Activated CD4-positive, alpha-beta T cell treated with anti-CD3 and anti-CD28 coated beads, Interleukin-2, amount 50 U/mL, for 4 hours (primary cell): ENCODE measurements at regions not wholly inside any gene's neighbourhood (a gene's known extent, or its start where the extent isn't known, plus 50 kb on each side); places are given as distances from the start of the nearest gene placed in this dataset.
"Not testable (repeated sequence)": the region's sequence is repeated elsewhere in the genome, so short reads cannot be mapped to it uniquely, and the experiment has no call there.

Source experiments
- DNase-seq, 2 experiments: peaks; one replicate each; pipeline ENCODE4 v3.0.0-alpha.2; 2020

DNA sequence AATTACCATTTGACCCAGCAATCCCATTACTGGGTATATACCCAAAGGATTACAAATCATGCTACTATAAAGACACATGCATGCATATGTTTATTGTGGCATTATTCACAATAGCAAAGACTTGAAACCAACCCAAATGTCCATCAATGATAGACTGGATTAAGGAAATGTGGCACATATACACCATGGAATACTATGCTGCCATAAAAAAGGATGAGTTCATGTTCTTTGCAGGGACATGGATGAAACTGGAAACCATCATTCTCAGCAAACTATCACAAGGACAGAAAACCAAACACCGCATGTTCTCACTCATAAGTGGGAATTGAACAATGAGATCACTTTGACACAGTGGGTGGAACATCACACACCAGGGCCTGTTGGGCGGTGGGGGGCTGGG lies 83.9 kb upstream of the MAP3K1 start:
- not testable (repeated sequence) for DNase-seq

DNA sequence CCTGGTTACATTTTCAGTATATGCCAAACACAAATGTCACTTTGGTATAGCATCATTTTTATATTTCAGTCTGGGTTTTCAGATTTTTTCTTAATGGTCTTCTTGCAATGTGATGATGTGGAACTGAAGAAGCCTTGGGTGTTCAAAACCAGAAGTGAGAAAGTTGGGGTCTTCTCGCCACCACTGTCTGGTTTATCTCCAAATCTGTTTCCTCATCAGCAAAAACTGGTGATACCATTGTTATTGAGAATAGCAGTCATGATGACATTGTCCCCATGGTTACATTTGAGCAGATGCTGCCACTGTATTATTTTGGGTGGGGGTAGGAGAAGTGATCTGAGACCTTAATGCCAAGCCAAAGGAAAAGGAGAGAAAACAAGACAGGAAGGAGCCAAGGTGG lies 85.9 kb upstream of the MAP3K1 start:
- no peak for DNase-seq

- no peak for DNase-seq
These were observed 89.5 kb upstream of the MAP3K1 start for GRCh38 chr5:56725711-56726411.

DNA sequence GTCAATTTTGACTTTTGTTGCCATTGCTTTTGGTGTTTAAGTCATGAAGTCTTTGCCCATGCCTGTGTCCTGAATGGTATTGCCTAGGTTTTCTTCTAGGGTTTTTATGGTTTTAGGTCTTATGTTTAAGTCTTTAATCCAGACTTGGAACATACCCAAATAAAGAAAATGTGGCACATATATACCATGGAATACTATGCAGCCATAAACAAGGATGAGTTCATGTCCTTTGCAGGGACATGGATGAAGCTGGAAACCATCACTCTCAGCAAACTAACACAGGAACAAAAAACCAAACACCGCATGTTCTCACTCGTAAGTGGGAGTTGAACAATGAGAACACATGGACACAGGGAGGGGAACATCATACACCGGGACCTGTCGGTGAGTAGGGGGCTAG lies 90.5 kb upstream of the MAP3K1 start:
- DNase-seq: not testable (repeated sequence)

- DNase-seq: no peak
These were observed 93.0 kb upstream of the MAP3K1 start for GRCh38 chr5:56722317-56722716.

- DNase-seq: no peak
These were observed 97.9 kb upstream of the MAP3K1 start for GRCh38 chr5:56717253-56717987.

GRCh38 chr5:56715986-56716385 lies 99.4 kb upstream of the MAP3K1 start:
- no peak for DNase-seq

- no peak for DNase-seq
These were observed 102.3 kb upstream of the MAP3K1 start for GRCh38 chr5:56712895-56713591.

DNA sequence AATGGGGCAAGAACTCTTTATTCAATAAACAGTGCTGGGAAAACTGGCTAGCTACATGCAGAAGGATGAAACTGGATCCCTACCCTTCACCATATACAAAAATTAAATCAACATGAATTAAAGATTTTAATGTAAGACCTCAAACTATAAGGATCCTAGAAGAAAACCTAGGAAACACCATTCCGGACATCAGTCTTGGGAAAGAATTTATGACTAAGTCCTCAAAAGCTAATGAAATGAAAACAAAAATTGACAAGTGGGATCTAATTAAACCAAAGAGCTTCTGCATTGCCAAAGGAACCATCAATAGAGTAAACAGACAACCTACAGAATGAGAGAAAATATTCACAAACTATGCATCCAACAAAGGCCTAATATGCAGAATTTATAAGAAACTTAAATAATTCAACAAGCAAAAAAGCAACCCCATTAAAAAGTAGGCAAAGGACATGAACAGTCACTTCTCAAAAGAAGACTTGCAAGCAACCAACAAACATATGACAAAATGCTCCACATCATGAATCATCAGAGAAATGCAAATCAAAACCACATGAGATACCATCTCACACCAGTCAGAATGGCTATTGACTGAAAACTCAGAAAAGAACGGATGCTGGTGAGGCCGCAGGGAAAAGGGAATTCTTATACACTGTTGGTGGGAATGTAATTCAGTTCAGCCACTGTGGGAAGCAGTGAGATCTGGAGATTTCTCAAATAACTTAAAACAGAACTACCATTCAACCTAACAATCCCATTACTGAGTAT lies 104.3 kb upstream of the MAP3K1 start:
- DNase-seq: no peak

DNA sequence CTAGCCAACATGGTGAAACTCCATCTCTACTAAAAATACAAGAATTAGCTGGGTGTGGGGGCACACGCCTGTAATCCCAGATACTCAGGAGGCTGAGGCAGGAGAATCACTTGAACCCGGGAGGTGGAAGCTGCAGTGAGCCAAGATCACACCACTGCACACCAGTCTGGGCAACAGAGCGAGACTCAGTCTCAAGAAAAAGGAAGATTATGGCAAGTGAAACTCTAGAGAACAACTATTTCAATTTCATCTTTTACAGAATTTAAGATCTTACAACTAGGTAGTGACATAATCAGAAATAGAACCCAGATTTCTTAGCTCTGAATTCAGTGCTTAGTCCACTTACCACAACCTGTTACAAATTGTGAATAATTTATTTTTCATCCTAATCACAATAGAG lies 108.8 kb upstream of the MAP3K1 start:
- DNase-seq: no peak

DNA sequence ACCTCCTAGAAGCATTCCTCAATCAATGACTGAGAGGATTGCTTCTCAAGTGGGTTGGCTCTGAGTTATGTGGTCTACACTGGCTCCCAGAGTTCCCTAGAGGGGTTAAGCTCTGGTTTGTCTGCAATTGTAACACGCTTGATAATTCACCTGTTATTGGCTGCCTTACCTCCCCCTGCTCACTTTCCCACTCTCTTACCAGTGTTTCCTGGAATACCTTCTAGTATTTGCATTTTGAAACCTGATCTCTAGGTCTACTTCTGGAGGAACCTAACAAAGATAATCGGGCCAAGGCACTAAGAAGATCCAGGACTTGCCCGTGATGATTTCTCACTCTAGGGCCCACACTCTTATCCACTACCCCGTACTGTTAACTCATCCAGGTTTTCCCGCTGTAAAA lies 110.1 kb upstream of the MAP3K1 start:
- no peak for DNase-seq

DNA sequence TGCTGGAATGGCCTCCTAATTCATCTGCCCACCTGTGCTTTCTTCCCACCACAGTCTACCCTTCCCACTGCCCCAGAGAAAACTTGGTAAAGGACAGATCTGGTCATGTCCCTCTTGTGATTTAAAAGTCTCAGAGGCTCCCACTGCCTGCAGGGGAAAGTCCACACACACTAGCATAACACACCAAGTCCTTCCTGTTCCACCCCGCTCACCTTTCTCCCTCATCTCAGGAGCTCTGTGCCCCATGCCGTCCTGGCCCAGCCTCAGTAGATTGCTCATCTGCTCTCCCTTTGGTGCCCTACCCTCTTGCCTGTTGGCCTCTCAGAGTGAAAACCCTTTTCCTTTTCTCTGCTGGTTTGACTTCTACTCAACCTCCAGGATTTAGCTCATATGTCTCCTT lies 111.4 kb upstream of the MAP3K1 start:
- no peak for DNase-seq

DNA sequence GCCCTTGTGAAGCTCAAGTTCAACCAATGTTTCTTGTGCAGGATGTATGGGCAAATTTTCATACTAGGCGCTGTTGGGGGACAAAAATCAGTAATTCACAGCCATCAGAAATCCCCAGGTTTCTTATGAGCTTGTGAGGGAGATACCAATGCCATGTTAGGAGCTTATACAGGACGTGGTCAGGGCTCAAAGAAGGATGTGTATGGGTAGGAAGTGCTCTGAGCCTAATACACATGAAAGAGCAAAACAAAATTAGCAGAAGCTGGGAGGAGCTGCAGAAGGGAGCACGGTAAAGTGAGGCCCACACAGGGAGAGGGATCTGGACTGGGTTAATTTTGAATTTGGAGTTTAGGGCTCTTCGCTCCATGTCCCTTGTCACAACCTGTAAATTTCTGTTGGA lies 114.6 kb upstream of the MAP3K1 start:
- DNase-seq: no peak

- no peak for DNase-seq
These were observed 115.8 kb upstream of the MAP3K1 start for GRCh38 chr5:56699538-56699937.

DNA sequence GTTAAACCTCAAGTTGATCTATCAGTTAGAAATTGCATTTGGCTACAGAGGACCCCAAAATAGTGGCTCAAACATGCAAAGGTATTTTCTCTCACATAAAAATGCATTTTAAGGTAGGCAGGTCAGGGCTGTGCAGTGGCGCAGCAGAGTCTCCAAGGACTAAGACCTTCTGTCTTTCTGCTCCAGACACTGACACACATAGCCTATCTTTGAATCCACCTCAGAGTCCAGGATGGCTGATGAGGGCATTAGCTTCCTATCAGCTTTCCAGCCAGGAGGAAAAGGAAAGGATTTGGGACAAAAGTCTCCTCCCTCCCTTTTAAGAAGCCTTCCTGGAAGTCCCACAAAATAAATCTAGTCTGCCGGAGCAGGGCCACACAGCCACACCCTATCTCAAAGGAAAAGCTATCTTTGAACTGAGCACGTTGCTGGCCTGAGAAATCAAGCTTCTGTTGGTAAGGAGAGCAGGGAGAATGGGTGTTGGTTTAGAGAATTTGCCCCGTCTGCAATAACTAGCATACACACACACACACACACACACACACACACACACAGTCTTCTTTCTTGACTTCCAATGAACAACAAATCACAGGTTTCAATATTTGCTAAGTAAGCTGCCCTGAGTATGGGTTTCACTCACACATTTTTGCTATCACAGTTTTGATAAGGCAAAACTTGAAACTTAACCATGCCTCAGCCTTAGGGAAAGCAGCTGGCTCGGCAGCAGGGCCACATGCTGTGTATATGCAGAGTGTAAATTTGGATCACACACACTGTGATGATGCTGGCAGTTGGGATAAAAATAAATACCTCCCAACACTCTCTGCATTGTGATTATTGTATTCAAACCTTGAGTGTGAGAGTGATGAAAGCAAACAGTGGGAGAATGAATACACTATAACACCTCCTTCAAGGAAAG lies 116.6 kb upstream of the MAP3K1 start:
- DNase-seq: no peak

DNA sequence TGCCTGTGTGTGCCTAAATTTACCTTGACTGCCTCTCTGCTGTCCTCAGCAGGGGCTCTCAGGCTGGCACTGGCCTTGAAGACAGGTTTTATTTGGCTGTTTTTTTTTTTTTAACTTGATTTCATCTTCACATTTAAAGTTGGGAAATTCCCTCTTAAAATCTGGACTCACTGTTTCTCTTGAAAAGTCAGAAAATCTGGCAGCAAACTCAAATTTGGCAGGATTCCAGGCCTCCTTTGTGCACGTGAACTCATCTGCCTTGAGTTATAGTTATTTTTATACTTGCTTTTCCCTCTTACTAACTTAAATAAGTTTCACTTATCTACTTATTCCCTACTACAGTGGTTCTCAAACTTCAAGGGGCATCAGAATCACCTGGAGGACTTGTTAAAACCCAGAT lies 118.4 kb upstream of the MAP3K1 start:
- DNase-seq: peak; percentile 8 to 15

DNA sequence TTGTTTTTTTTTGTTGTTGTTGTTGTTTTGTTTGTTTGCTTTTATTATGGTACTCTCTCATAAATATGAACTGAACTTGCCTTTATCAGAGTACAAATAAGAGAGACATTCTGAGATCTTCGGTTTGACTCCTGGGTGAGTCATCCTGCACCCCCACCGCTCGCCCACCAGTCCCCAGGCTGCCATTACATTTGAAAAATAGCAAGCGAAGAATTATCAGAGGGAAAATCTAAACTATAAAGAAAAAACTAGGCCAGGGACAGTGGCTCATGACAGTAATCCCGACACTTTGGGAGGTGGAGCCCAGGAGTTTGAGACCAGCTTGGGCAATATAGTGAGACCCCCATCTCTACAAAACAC lies 122.1 kb upstream of the MAP3K1 start:
- DNase-seq: peak; percentile 58

- no peak for DNase-seq
These were observed 122.8 kb upstream of the MAP3K1 start for GRCh38 chr5:56692359-56693219.

GRCh38 chr5:56688402-56688801 lies 126.9 kb upstream of the MAP3K1 start:
- DNase-seq: no peak

GRCh38 chr5:56686337-56687195 lies 128.8 kb upstream of the MAP3K1 start:
- no peak for DNase-seq
